ENCODE measurements at regions not wholly inside any gene's neighbourhood (a gene's known extent, or its start where the extent isn't known, plus 50 kb on each side); places are given as distances from the start of the nearest gene placed in this dataset.

DNA sequence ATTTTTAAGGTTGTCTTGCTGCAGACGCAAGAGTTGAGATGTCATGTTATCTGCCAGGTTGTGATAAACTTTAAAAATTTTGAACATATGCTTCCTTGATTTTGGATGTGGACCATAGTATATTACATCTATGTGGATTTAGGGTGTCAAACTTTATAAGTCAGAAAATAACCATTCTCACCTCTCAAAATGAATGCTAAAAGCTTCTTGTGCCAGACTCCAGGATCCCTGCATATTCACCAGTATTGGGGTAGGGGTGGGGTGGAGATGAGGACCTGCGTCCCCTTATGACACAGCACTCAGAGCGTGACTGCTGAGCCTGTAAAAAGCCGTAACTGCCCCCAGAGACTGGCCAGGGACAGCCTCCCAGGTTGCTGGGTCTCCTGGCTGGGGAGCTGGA, 524.4 kb downstream of the LMO7 start:
- TF ChIP-seq EZH2 (IDR thresholded peaks at IDR 0.05) (no peak), POLR2AphosphoS5 (IDR thresholded peaks at IDR 0.05; ENCODE audit: borderline replicate concordance, low read depth, low read length) (no peak)
